ENCODE measurements at regions not wholly inside any gene's neighbourhood (a gene's known extent, or its start where the extent isn't known, plus 50 kb on each side); places are given as distances from the start of the nearest gene placed in this dataset.

DNA sequence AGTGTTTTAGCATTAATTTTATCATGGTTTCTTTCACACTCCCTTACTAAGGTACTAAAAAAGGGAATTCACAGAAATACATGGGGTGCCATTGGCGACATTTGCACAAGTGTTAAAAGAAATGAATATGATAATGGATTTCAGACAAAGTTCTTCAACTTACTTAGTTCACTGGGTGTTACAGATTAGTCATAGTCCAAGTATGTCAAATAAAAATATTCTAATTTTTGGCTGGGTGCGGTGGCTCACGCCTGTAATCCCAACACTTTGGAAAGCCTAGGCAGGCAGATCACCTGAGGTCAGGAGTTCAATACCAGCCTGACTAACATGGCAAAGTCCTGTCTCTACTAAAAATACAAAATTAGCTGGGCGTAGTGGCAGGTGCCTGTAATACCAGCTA lies 286.1 kb upstream of the TFAP2D start:
- in situ Hi-C loops (cut with HindIII; ENCODE audit: low pct_ligation_motif_present, low pct_unique_long_range_greater_than_20kb, low sequenced_read_pairs), result no loop called here
- DNase-seq, result no peak

GRCh38 chr6:50437901-50438300 lies 275.4 kb upstream of the TFAP2D start:
- no peak for DNase-seq
- in situ Hi-C loops (cut with HindIII; ENCODE audit: low pct_ligation_motif_present, low pct_unique_long_range_greater_than_20kb, low sequenced_read_pairs), result no loop called here

GRCh38 chr6:50442531-50443040 lies 270.7 kb upstream of the TFAP2D start:
- in situ Hi-C loops (cut with HindIII; ENCODE audit: low pct_ligation_motif_present, low pct_unique_long_range_greater_than_20kb, low sequenced_read_pairs), result no loop called here
- no peak for DNase-seq

DNA sequence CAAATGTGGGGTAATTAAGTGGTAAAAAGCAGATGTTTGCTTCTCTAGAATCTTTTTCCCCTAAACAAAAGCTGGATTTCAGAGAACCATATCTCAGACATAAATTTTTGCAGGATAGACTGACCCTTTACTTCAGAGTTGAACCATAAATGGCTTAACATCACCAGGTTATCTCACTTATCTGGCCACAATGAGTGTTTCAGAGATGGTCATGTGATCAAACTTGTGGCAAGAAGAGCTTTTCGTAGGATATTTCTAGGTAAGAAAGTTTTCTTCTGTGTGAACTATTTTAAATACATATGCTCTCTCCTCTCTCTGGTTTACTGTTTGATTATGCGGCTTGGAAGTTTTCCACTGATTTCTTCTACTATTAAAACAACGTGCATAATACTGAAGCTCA lies 270.2 kb upstream of the TFAP2D start:
- in situ Hi-C loops (cut with HindIII; ENCODE audit: low pct_ligation_motif_present, low pct_unique_long_range_greater_than_20kb, low sequenced_read_pairs), result no loop called here
- no peak for DNase-seq

- no peak for DNase-seq
- in situ Hi-C loops (cut with HindIII; ENCODE audit: low pct_ligation_motif_present, low pct_unique_long_range_greater_than_20kb, low sequenced_read_pairs), result no loop called here
Observed at GRCh38 chr6:50449128-50449527, 264.2 kb upstream of the TFAP2D start.

DNA sequence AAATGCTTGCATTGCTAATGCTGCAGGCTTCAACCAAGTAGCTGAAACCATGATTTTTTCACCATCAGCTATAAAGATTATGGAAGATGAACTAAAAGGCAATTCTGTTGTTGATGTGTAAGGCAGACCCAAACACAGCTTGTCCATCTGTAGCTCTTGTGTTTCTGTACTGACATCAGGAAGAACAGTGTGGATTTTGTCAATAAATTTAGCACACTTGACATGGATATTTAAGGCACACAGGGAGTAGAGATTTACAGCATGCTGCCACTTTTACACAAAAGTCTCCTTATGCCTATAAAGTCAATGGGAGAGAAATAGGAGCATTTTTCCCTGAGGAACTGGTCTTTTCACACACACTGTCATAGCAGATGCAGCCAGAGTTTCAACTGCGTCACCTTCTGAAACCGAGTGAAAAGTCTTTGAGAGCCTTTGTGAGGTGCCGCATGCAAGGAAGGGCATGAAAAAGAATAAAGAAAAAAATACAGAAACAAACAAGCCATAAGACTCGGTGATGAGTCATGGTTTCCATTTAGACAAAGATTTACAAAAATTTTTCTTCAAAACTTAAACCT lies 261.4 kb upstream of the TFAP2D start:
- DNase-seq, result no peak
- in situ Hi-C loops (cut with HindIII; ENCODE audit: low pct_ligation_motif_present, low pct_unique_long_range_greater_than_20kb, low sequenced_read_pairs), result no loop called here

GRCh38 chr6:50455029-50455428 lies 258.3 kb upstream of the TFAP2D start:
- in situ Hi-C loops (cut with HindIII; ENCODE audit: low pct_ligation_motif_present, low pct_unique_long_range_greater_than_20kb, low sequenced_read_pairs), result no loop called here
- DNase-seq, result no peak

DNA sequence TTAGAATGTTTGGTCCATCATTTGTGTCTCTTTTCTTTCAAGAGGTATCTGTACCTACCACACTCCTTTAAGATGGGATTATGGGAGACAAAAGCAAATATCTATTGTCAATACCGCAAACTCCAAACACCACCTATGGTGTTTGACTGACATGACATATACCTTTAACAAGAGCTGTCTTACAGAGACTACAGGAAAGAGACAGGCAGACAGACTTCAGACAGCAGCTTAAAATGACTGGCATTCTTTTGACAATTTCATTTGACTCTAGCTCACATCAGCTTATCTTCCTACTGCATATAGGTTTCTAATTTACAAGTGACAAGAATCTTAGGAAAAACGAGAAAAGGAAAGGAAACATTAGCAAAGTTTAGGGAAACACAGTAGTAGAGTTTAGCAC lies 256.0 kb upstream of the TFAP2D start:
- no peak for DNase-seq
- in situ Hi-C loops (cut with HindIII; ENCODE audit: low pct_ligation_motif_present, low pct_unique_long_range_greater_than_20kb, low sequenced_read_pairs), result no loop called here

DNA sequence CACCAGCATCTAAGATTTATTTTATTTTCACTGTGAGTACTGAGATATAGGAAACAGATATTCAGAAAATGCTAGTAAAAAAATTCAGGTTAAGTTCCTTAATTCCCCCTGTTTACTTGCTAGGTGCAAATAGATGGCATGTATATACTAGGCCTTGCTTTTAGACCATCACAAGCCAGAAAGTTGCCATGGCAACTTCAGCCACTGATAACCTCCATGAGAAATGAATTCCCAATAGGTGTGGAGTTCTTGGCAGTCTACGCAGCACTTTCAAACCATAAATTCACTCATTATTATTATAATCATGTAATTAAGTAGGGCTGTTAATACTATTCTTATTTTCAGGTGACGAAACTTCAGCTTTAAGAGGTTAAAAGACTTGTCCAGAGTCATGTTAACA lies 251.6 kb upstream of the TFAP2D start:
- in situ Hi-C loops (cut with HindIII; ENCODE audit: low pct_ligation_motif_present, low pct_unique_long_range_greater_than_20kb, low sequenced_read_pairs), result no loop called here
- no peak for DNase-seq

GRCh38 chr6:50463931-50464330 lies 249.4 kb upstream of the TFAP2D start:
- in situ Hi-C loops (cut with HindIII; ENCODE audit: low pct_ligation_motif_present, low pct_unique_long_range_greater_than_20kb, low sequenced_read_pairs), result no loop called here
- DNase-seq, result no peak

GRCh38 chr6:50467931-50468330 lies 245.4 kb upstream of the TFAP2D start:
- in situ Hi-C loops (cut with HindIII; ENCODE audit: low pct_ligation_motif_present, low pct_unique_long_range_greater_than_20kb, low sequenced_read_pairs), result no loop called here
- DNase-seq, result no peak

DNA sequence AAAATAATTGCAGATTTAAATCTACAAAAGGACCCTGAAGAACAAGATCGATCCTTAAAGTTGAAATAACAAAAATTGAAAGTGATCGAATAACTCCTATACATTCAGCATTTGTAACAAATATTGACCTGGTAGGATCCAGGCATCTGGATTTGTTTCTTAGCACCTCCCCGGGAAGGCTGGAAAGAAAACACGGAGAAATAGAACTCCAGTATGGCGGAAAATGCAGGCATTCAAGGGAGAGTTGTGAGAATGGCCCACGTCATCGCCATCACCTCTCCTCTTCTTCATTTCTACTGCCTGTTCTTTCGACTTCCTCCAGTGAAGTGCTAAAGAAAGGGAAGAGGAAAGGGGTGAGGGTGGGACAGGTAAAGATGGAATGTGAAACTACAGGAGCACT lies 242.3 kb upstream of the TFAP2D start:
- no peak for DNase-seq
- in situ Hi-C loops (cut with HindIII; ENCODE audit: low pct_ligation_motif_present, low pct_unique_long_range_greater_than_20kb, low sequenced_read_pairs), result no loop called here

DNA sequence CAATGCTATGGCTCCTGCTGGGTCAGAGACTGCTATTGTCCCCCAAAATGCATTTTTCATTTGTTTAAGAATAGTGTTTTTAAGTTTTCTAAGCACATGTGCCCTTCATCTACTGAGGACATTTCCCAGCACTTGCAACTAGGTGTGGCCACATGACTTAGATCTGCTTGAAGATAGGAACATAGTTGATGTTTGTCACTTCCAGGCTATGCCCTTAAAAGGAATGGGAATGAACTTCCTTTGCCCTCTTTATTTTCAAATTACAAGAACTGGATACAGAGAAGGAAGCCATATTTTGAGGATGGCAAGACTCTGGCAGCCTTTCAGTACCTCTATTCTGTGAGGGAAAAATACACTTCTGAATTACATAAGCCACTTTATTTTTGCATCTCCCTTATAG lies 203.0 kb upstream of the TFAP2D start:
- no peak for DNase-seq
- in situ Hi-C loops (cut with HindIII; ENCODE audit: low pct_ligation_motif_present, low pct_unique_long_range_greater_than_20kb, low sequenced_read_pairs), result no loop called here

- no peak for DNase-seq
- in situ Hi-C loops (cut with HindIII; ENCODE audit: low pct_ligation_motif_present, low pct_unique_long_range_greater_than_20kb, low sequenced_read_pairs), result no loop called here
Observed at GRCh38 chr6:50520326-50521266, 192.7 kb upstream of the TFAP2D start.

DNA sequence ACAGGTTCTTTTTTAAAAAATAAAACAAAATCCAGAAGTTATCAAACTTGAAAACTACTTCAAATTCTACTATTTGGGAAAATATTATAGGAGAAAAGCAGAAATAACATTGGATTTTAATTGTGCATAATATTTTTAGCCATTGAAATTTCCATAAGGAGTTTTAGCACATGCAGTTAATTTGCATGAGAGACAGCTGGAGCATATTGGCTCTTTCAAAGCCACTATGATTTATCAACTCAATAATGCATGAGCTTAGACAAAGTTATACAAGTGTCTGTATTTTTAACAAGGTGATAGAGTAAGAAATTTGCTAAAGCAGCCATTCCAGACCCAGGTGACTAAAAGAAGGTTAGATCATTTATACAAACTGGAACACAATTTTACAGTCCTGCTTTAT lies 189.0 kb upstream of the TFAP2D start:
- DNase-seq, result no peak
- in situ Hi-C loops (cut with HindIII; ENCODE audit: low pct_ligation_motif_present, low pct_unique_long_range_greater_than_20kb, low sequenced_read_pairs), result no loop called here

DNA sequence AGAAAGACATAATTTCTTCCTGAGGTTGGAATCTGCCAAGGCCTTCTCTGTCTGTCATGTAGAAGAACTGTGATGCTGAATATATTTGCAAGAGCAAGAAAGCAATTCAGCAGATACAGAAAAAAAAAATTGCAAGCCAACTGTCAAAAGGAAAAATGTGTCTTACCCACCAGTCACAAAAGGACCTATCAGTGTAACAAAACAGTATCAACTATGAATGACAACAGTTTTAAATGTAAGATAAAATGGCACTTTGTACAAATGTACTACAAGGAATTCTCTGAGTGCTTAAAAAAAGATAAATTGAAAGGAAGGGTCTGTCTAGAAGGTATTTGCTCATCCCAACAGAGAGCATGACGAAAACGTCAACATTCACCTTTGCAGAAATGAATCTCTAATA lies 185.3 kb upstream of the TFAP2D start:
- in situ Hi-C loops (cut with HindIII; ENCODE audit: low pct_ligation_motif_present, low pct_unique_long_range_greater_than_20kb, low sequenced_read_pairs), result no loop called here

DNA sequence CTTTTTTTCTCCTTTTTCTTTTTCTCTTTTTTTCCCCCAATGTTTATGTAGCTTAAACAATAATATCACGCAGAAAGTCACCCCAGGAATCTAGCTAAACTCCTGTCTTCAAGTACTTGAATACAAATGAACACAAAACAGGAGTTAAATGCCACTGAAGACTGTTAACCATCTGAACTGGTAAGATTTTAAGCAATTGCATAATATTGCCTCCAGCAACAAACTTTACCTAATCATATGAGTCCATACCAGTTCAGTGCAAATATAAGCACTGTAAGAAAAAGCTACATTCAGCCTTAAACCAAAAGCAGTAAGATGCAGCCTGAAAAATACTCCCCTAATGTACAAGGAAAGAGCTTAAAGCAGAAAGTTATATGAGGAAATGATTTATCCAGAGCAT lies 173.9 kb upstream of the TFAP2D start:
- in situ Hi-C loops (cut with HindIII; ENCODE audit: low pct_ligation_motif_present, low pct_unique_long_range_greater_than_20kb, low sequenced_read_pairs), result no loop called here
- no peak for DNase-seq

More for the DNA sequence above, 185.3 kb upstream of the TFAP2D start:
- no peak for DNase-seq

- DNase-seq, result no peak
- in situ Hi-C loops (cut with HindIII; ENCODE audit: low pct_ligation_motif_present, low pct_unique_long_range_greater_than_20kb, low sequenced_read_pairs), result no loop called here
Observed at GRCh38 chr6:50541941-50542340, 171.4 kb upstream of the TFAP2D start.

- no peak for DNase-seq
- in situ Hi-C loops (cut with HindIII; ENCODE audit: low pct_ligation_motif_present, low pct_unique_long_range_greater_than_20kb, low sequenced_read_pairs), result no loop called here
Observed at GRCh38 chr6:50543666-50544065, 169.7 kb upstream of the TFAP2D start.

DNA sequence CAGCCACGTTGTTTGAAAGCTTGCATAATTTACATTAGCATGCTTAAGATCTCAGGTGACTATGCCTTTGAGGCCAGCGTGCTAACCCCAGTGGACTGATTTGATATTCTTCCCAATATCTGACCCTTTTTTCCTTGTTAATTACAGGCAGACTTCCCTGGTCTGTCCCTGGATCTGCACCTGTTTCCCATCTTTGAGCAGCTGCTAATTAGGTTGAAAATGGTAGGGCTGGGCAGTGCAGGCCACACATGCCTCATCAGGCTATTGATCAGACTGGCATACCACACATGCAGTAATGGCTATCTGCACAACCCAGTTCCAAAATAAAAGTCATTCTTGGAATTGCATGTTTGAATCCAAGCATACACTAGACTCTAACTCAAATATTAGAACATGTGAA lies 164.3 kb upstream of the TFAP2D start:
- in situ Hi-C loops (cut with HindIII; ENCODE audit: low pct_ligation_motif_present, low pct_unique_long_range_greater_than_20kb, low sequenced_read_pairs), result no loop called here
- DNase-seq, result no peak
